Mesendoderm (in vitro differentiated cells): ENCODE measurements at regions not wholly inside any gene's neighbourhood (a gene's known extent, or its start where the extent isn't known, plus 50 kb on each side); places are given as distances from the start of the nearest gene placed in this dataset.

Experiments
- DNase-seq: peaks from one replicate; pipeline ENCODE4 v3.0.0; 2013
- H2AK5ac ChIP-seq: 2 replicates; pipeline ENCODE4 v1.6.1; 2013; ENCODE audit warnings: low read length, inconsistent platforms
- H2BK120ac ChIP-seq: 2 replicates; pipeline ENCODE4 v1.6.1; 2013; ENCODE audit warnings: low read depth, mild to moderate bottlenecking, low read length, moderate library complexity, mixed read lengths
- H2BK15ac ChIP-seq: replicated peaks from 2 replicates; pipeline ENCODE4 v1.6.1; 2013; ENCODE audit warnings: low read depth, mild to moderate bottlenecking, moderate library complexity
- H2BK5ac ChIP-seq: 2 replicates; pipeline ENCODE4 v1.6.1; 2013; ENCODE audit warnings: low read length, inconsistent platforms
- H3K18ac ChIP-seq: 2 replicates; pipeline ENCODE4 v1.6.1; 2013; ENCODE audit warnings: mild to moderate bottlenecking, low read length, mixed read lengths
- H3K23ac ChIP-seq: one replicate; pipeline ENCODE4 v1.6.1; 2013; ENCODE audit warnings: low read length
- H3K27ac ChIP-seq: 2 replicates; pipeline ENCODE4 v1.5.1; 2013; ENCODE audit warnings: low read depth, mild to moderate bottlenecking, inconsistent platforms, low read length, moderate library complexity
- H3K27me3 ChIP-seq: 2 replicates; pipeline ENCODE4 v1.6.1; 2013; ENCODE audit warnings: low read length, control low read depth, mild to moderate bottlenecking, inconsistent platforms; ENCODE audit not compliant: insufficient read depth, poor library complexity
- H3K36me3 ChIP-seq: 2 replicates; pipeline ENCODE4 v1.6.1; 2013; ENCODE audit warnings: low read length, inconsistent platforms; ENCODE audit not compliant: control insufficient read depth, insufficient read depth
- H3K4ac ChIP-seq: one replicate; pipeline ENCODE4 v1.6.1; 2013; ENCODE audit warnings: low read depth, mild to moderate bottlenecking, low read length, moderate library complexity
- H3K4me1 ChIP-seq: 2 replicates; pipeline ENCODE4 v1.6.1; 2013; ENCODE audit warnings: low read depth, low read length, inconsistent platforms; ENCODE audit not compliant: control insufficient read depth
- H3K4me2 ChIP-seq: 2 replicates; pipeline ENCODE4 v1.6.1; 2013; ENCODE audit warnings: low read length
- H3K4me3 ChIP-seq: 2 replicates; pipeline ENCODE4 v1.5.1; 2013; ENCODE audit warnings: mild to moderate bottlenecking, low read length
- H3K56ac ChIP-seq: one replicate; pipeline ENCODE4 v1.6.1; 2013; ENCODE audit warnings: low read length
- H3K79me1 ChIP-seq: 2 replicates; pipeline ENCODE4 v1.6.1; 2013; ENCODE audit warnings: low read length, inconsistent platforms
- H3K79me2 ChIP-seq: 2 replicates; pipeline ENCODE4 v1.6.1; 2013; ENCODE audit warnings: mild to moderate bottlenecking, low read length; ENCODE audit not compliant: control insufficient read depth, insufficient read depth
- H3K9ac ChIP-seq: 2 replicates; pipeline ENCODE4 v1.6.1; 2013; ENCODE audit warnings: low read length, inconsistent platforms
- H4K5ac ChIP-seq: one replicate; pipeline ENCODE4 v1.6.1; 2013; ENCODE audit warnings: low read length
- H4K8ac ChIP-seq: one replicate; pipeline ENCODE4 v1.6.1; 2013; ENCODE audit warnings: low read depth, mild to moderate bottlenecking, control low read depth, low read length, moderate library complexity
- WGBS: extraction: QIAGEN DNeasy Blood & Tissue Kit; methylation state at CpG from one replicate; pipeline ENCODE4 v1.1.7; 2013; ENCODE audit warnings: low lambda C conversion rate, missing lambda C conversion rate; ENCODE audit not compliant: insufficient coverage; ENCODE audit errors: extremely low coverage; 5-methylcytosine and 5-hydroxymethylcytosine counted together

DNA sequence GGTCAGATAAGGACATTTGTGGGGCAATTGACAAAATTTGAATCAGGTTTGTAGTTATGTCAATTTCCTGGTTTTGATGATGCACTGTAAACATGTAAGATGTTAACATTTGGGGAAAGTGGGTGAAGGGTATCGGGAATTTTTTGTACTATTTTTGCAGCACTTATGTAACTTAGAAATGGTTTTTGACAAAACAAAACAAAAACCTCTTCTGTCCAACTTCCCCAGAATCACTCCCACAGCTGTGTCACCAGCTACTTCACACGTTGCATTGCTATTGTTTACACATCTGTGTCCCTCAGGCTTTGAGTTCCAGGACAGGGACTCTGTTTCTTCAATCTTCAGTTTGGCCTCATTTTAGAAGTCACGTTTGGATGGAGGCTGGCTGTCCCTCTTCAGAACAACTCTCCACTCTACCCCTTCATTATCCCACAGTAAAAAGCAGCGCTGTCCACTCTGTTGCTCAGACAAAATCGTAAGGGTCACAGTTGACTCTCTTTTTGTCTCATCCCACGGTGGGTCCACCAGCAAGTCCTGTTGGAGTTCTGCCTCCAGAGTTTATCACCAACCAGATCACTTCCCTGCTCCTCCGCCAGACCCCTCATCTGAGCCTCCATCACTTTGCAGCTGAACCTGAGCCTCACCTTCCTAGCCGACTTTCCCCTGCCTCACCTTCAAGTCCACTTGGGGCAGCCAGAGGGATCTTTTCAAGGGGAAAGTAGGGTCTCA is 63.2 kb downstream of the NENF start:
- H3K27ac ChIP-seq = no peak overlapping the region
- H3K18ac ChIP-seq = no peak overlapping the region
- H3K79me2 ChIP-seq = no peaks in the 10 kb centered on the region
- H3K4me2 ChIP-seq = no peak overlapping the region
- no peak overlapping the region for H4K8ac ChIP-seq
- H3K9ac ChIP-seq = no peak overlapping the region
- H3K23ac ChIP-seq = no peak overlapping the region
- H3K27me3 ChIP-seq = no peaks in the 10 kb centered on the region
- H3K36me3 ChIP-seq = no peaks in the 10 kb centered on the region
- H2AK5ac ChIP-seq = no peak overlapping the region
- no peak overlapping the region for H3K4me3 ChIP-seq
- no peak overlapping the region for H2BK15ac ChIP-seq
- no peak overlapping the region for H3K4ac ChIP-seq
- no peak overlapping the region for H2BK5ac ChIP-seq
- H3K4me1 ChIP-seq = no peaks in the 10 kb centered on the region
- no peaks in the 10 kb centered on the region for H3K79me1 ChIP-seq
- no peak overlapping the region for H3K56ac ChIP-seq
- H2BK120ac ChIP-seq = no peak overlapping the region
- no CpG with 5 or more reads among the region's 8 CpGs for WGBS
- no peak overlapping the region for H4K5ac ChIP-seq
- DNase-seq = no peak

DNA sequence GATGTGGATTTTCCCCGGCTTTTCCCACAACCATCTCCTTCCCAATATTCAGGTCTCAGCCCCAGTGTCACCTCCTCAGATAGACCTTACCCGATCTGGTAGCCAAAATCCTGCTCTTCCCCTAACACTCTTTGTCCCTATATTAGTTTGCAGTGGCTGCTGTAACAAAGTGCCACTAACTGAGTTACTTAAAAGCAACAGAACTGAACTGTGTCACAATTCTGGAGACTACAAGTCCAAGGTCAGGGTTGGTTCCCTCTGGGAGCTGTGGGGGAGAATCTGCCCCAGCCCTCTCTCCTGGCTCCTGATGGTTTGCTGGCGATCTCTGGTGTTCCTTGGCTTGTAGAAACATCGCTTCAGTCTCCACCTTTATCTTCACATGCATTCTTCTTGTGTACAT is 64.0 kb downstream of the NENF start:
- no peak overlapping the region for H3K27ac ChIP-seq
- H4K5ac ChIP-seq = no peak overlapping the region
- no peaks in the 10 kb centered on the region for H3K36me3 ChIP-seq
- H3K4me2 ChIP-seq = no peak overlapping the region
- no peak overlapping the region for H3K4ac ChIP-seq
- H2BK120ac ChIP-seq = no peak overlapping the region
- no peak overlapping the region for H3K18ac ChIP-seq
- H3K79me2 ChIP-seq = no peaks in the 10 kb centered on the region
- no CpG with 5 or more reads among the region's 4 CpGs for WGBS
- no peaks in the 10 kb centered on the region for H3K79me1 ChIP-seq
- no peak overlapping the region for H3K23ac ChIP-seq
- H2AK5ac ChIP-seq = no peak overlapping the region
- DNase-seq = no peak
- no peaks in the 10 kb centered on the region for H3K27me3 ChIP-seq
- no peak overlapping the region for H2BK15ac ChIP-seq
- H4K8ac ChIP-seq = no peak overlapping the region
- H3K56ac ChIP-seq = no peak overlapping the region
- no peak overlapping the region for H3K4me3 ChIP-seq
- H2BK5ac ChIP-seq = no peak overlapping the region
- H3K9ac ChIP-seq = no peak overlapping the region
- H3K4me1 ChIP-seq = no peaks in the 10 kb centered on the region

DNA sequence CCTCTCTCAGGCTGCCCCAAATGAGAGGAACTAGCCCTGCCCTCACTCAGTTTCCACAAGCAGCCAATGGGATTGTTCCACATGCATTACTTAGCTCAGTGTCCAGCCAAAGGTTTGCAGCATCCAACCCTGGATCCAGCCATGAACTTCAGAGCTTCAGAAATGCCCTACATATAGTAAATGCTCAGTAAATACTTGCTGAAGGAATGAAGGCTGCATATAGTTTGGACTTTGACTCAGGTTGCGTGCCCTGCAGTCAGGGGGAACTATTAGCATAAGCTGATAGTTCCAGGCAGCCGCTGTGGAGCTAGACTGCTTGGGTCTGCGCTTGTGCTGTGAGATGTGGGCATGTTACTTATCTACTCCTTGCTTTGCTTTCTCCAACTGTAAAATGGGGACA is 64.8 kb downstream of the NENF start:
- no peaks in the 10 kb centered on the region for H3K4me1 ChIP-seq
- no peak overlapping the region for H2BK15ac ChIP-seq
- H3K23ac ChIP-seq = no peak overlapping the region
- no peak overlapping the region for H4K8ac ChIP-seq
- DNase-seq = no peak
- no peak overlapping the region for H3K18ac ChIP-seq
- H3K4me2 ChIP-seq = no peak overlapping the region
- H3K56ac ChIP-seq = no peak overlapping the region
- H3K36me3 ChIP-seq = no peaks in the 10 kb centered on the region
- H3K4ac ChIP-seq = no peak overlapping the region
- H2BK5ac ChIP-seq = no peak overlapping the region
- H3K4me3 ChIP-seq = no peak overlapping the region
- no peak overlapping the region for H2BK120ac ChIP-seq
- WGBS = no CpG with 5 or more reads among the region's 3 CpGs
- H3K79me1 ChIP-seq = no peaks in the 10 kb centered on the region
- no peak overlapping the region for H3K27ac ChIP-seq
- no peak overlapping the region for H2AK5ac ChIP-seq
- H3K27me3 ChIP-seq = no peaks in the 10 kb centered on the region
- H3K9ac ChIP-seq = no peak overlapping the region
- no peak overlapping the region for H4K5ac ChIP-seq
- H3K79me2 ChIP-seq = no peaks in the 10 kb centered on the region

DNA sequence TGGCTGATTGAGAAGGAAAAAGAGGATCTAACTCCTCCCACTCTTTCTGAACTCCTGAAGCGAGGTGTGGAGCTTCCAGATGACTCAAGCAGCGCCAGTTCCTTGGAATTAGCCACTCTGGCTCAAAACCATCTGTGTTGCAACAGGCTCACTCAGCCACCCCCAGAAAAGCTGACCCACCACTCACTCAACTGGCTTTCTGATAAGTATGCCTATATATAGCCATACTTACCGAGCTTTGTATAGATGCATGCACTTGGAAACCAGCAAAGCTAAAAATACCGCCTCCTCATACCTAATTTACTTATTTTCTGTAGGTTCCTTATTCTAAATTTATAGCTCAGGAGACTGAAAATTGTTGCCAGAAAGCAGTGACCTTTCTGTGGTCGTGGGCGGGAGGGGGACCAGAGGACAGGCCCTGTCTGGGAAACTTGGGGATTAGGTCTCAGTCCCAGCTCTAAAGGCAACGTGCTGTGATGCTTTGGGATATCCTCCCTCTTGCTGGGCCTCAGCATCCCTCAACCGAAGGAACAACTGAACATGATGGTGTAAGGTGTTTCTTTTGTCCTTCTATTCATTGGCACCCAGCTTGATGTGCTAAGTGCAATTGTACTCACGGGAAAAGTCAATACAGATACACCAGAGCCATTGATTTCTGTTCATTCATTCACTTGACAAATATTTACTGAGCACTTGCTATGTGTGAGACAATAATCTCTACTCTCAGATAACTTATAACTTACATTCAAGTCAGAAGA is 65.7 kb downstream of the NENF start:
- Histone ChIP-seq H4K5ac (no peak overlapping the region), H3K79me2 (no peaks in the 10 kb centered on the region), H3K4me3 (no peak overlapping the region), H3K9ac (no peak overlapping the region), H3K56ac (no peak overlapping the region), H2AK5ac (no peak overlapping the region), H2BK120ac (no peak overlapping the region), H3K79me1 (no peaks in the 10 kb centered on the region), H3K27ac (no peak overlapping the region), H2BK15ac (no peak overlapping the region), H3K27me3 (no peaks in the 10 kb centered on the region), H3K4ac (no peak overlapping the region), H4K8ac (no peak overlapping the region), H3K18ac (peak overlapping the region; percentile 15), H3K36me3 (no peaks in the 10 kb centered on the region), H2BK5ac (no peak overlapping the region), H3K4me1 (no peaks in the 10 kb centered on the region), H3K4me2 (no peak overlapping the region), H3K23ac (no peak overlapping the region)
- WGBS = no CpG with 5 or more reads among the region's 9 CpGs
- DNase-seq = no peak

DNA sequence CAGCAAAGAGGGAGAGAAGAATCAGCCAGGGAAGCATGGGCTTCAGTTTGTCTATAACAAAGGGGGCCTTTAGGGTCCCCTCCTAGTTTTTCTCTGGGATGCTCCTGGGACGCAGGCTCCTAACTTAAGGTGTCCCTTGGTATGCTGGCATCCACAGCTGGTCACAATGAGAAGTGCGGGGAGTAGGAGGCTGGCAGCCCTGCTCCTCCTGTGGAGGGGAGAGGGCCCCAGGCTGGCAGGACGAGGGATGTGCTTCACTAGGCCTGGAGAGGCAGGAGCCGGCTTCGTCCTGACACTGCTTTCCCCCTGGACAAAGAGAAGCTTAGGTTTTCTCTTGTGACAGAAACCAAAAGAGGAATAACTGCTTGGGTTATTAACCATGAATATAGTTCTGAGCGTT is 67.6 kb downstream of the NENF start:
- no peak overlapping the region for H4K5ac ChIP-seq
- no peaks in the 10 kb centered on the region for H3K79me1 ChIP-seq
- no peaks in the 10 kb centered on the region for H3K4me1 ChIP-seq
- H3K27ac ChIP-seq = no peak overlapping the region
- no CpG with 5 or more reads among the region's 6 CpGs for WGBS
- no peak overlapping the region for H4K8ac ChIP-seq
- no peak overlapping the region for H3K4me3 ChIP-seq
- H3K36me3 ChIP-seq = no peaks in the 10 kb centered on the region
- H3K9ac ChIP-seq = no peak overlapping the region
- no peak overlapping the region for H3K18ac ChIP-seq
- no peak overlapping the region for H3K4me2 ChIP-seq
- H3K79me2 ChIP-seq = no peaks in the 10 kb centered on the region
- no peak overlapping the region for H2BK120ac ChIP-seq
- H3K4ac ChIP-seq = no peak overlapping the region
- H3K27me3 ChIP-seq = no peaks in the 10 kb centered on the region
- no peak overlapping the region for H3K23ac ChIP-seq
- H3K56ac ChIP-seq = no peak overlapping the region
- DNase-seq = no peak
- no peak overlapping the region for H2AK5ac ChIP-seq
- H2BK15ac ChIP-seq = no peak overlapping the region
- no peak overlapping the region for H2BK5ac ChIP-seq
